T-helper 2 cell treated with Interferon-gamma antibody and Interleukin-4, amounts not matched to agents 100 ng/mL and 5 ng/mL, for 36 hours (primary cell): ENCODE measurements at regions not wholly inside any gene's neighbourhood (a gene's known extent, or its start where the extent isn't known, plus 50 kb on each side); places are given as distances from the start of the nearest gene placed in this dataset.

Source experiments
- intact Hi-C: fragments of 100-400 bp; cut with micrococcal nuclease; formaldehyde crosslinking; loops from one replicate; pipeline ENCODE4 v1.15.1; 2023

DNA sequence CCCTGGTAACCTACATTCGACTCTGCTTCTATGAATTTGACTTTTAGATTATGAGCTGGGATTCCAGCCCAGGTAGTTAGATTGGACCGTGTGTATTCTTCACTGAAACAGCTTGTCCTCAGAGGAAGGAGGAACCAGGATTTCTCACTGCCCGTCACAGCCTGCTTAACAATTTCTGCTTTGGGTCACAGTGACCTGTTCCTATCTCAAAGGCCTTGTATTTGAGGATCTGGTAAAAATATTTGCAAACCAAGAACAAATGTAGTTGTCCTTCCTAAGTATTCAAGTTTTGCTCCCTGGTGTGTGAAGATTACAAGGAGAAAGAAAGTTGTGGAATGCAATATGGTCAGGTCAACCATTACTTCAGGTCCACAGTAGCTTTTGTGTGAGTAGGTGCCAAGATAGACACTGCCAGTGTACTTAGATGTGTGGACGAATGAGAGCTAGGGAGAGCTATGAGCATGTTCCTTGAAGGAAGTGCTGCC lies 55.1 kb downstream of the KIF4B start:
- intact Hi-C loops: no loop called here

DNA sequence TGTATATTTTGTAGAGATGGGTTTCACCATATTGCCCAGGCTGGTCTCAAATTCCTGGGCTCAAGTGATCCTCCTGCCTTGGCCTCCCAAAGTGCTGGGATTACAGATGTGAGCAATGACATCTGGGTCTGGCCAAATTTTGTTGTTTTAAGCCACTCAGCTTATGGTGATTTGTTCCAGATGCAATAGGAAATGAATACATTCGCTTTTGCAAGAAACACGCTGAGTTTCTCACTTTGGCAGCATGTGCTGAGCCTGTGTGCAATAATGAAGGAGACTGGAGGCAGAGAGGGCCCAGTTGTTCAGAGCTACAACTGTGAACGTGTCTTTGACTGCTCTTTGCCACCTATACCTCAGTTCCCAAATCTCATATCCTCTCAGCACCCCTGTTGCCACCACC lies 56.4 kb downstream of the KIF4B start:
- intact Hi-C loops: no loop called here

DNA sequence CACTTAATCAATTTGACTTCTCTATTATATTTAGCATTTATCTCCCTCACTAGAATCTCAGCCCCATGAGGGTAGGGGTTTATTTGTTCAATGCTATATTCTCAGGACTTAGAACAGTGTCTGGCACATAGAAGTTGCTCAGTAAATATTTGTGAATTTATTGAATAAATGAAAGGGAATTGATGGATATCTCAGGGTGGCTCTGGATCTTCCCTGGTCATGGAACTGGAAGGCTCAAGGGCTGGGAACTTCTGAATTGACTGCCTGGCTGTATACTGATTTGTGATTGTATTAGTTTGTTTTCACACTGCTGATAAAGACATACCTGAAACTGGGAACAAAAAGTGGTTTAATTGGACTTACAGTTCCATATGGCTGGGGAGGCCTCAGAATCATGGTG lies 57.2 kb downstream of the KIF4B start:
- intact Hi-C loops: no loop called here

DNA sequence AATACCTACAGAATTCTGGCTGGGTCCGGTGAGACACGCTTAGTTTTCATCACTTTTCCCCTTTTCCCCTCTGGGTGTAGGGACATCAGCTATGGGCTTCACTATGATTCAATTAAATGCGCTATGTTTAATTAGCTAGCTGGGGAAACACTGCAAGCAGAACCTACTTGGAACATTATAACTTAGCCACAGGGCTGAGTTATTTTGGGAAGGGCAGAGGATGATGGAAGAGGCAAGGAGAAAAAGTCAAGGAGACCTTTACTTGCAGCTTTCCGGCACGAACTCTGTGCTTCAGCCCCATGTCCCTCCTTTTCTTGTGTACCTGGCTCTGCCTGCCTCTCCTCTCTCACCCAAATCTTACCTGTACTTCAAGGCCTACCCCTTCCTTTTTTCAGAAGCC lies 62.8 kb downstream of the KIF4B start:
- intact Hi-C loops: no loop called here

DNA sequence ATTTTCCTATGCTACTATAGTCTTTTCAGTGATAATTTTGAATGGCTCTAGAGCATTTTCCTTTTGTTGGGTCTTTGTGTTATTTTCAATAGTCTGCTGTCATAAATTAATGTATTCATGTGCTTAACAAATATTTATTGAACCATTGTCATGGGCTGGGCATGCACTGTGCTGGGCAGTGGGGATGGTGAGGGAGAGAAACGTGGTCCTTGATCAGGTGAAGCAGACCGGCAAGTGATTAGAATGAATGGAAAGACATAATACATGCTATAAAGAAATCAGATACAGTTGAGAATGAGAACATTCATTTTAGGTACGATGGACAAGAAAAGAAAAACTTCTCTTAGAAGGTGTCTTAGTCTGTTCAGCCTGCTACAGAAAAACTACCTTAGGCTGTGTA lies 66.1 kb downstream of the KIF4B start:
- intact Hi-C loops: no loop called here

DNA sequence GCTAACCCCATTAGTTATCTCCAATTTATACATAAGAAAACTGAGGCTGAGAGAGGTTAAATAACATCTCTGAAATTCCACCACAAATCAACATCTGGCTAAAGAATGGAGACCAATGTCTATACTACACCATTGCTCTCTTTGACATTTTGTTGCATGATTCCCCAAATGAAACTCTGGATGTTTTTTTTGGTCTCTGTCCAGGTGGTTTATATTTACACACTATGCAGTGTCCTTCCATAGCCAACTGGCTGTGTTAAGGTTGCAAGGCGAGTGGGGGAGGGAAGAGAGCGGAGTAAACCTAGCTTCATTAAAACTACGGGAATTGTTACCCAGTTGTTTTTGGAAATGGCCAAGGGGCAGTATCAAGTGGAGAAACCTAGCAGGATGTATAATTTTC lies 67.2 kb downstream of the KIF4B start:
- intact Hi-C loops: no loop called here

DNA sequence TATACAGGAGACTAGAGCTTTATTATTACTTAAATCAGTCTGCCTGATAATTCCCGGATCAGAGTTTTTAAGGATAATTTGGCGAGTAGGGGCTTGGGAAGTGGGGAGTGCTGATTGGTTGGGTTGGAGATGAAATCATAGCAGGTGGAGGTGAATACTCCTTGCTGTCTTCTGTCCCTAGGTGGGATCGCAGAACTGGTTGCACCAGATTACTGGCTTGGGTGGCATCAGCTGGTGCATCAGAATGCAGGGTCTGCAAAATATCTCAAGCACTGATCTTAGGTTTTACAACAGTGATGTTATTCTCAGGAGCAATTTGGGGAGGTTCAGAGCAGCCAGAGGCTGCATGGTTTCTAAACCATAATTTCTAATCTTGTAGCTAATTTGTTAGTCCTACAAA lies 68.1 kb downstream of the KIF4B start:
- intact Hi-C loops: no loop called here

DNA sequence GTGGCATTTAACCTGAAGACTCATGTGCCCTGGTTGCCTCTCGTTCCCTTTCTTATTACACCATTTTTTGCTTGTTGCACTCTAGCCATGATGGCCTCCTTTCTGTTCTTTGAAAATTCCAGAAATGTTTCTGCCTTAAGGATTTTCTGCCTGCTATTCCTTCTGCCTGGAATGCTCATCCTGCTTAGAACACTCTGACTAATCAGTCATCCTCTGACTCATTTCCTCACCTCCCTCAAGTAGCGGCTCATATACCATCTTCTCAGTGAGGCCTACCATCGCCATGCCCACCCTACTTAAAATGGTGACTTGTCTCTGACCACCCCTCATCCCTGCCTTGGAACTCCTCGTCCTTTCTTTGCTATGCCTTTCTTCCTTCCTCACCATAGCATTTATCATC lies 68.8 kb downstream of the KIF4B start:
- intact Hi-C loops: no loop called here

DNA sequence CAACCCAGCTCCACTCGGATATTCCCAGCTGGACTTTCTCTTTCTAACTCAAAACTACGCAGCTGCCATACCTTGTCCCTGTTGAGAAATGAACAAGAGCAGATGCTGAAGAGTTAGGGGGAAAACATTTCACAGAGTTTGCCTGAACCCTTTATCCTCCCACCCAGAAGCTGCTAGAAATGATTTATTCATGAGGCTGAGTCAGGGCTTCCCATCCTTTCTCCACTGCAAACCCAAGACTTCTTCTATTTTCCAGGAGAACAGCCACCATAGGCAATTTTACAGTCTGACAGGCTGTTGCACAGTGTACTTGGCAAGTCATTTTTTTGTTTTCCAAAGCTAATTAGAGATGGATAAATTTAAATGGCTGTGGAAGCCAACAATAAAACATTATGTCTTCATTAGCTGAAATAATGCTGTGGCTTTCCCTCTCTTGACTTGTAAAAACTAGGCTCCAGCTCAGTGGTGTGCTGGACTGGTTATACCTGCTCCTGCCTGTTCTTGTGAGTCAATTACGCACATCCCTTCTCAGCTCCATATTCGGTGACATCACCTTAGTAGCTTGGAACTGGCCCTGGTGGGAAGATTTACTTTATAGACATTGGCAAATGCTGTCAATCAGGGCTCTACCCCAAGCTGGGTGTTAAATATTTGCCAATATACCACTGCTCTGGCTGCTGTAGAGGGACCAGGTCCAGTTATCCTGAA lies 71.9 kb downstream of the KIF4B start:
- intact Hi-C loops: no loop called here

DNA sequence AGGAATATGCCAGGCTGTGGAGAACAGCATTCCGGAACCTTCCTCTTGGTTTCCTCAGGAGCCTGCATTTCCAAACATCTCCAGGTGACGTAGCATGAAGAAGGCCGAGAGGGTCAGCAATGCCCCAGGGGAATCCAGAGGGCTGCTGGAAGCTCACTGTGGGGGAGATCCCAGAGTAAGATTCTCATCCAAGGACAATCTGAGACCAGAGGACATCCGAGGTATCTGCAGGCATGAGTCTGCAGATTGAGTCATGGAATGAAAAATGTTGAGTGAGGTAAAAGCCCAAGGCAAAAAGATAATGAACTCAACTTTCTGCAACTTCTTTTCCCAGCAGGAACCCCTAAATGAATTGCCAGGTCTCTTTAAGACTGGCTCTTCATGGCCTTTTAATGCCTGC lies 73.5 kb downstream of the KIF4B start:
- intact Hi-C loops: no loop called here

DNA sequence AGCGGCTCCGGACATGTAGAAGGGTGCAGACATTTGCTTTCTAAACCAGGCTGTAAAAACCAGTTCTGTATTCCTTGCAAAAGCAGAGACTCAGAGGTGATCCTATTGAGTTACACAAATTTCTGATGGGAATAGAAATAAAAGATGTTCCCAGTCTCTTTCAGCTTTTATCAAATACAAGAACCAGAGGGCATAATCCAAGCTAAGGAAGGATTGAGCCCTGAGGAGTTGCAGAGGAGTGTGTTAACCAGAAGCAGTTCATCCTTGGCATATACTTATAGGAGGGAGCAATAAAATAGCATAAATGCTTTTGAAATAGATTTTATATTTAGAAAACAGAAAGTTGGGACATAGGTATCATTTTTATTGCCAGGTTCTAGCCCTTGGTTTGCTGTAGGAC lies 75.3 kb downstream of the KIF4B start:
- intact Hi-C loops: no loop called here

DNA sequence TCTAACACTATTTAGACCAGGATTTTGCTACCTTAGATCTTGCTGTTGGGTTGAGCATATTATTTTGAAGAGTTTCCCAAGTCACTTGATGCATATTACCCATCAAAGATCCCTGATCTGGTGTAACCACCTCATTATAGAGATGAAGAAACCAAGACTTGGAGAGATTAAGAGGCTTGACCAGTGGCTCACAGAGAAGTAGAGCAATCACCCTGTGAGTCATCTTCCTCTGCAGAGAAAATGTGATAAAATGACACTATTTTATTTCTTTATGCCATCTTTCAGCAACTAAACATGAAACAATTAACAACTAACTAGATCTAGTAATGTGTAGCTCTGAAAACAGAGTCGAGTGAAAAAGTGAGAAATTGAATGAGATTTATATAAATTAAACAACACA lies 76.1 kb downstream of the KIF4B start:
- intact Hi-C loops: no loop called here

DNA sequence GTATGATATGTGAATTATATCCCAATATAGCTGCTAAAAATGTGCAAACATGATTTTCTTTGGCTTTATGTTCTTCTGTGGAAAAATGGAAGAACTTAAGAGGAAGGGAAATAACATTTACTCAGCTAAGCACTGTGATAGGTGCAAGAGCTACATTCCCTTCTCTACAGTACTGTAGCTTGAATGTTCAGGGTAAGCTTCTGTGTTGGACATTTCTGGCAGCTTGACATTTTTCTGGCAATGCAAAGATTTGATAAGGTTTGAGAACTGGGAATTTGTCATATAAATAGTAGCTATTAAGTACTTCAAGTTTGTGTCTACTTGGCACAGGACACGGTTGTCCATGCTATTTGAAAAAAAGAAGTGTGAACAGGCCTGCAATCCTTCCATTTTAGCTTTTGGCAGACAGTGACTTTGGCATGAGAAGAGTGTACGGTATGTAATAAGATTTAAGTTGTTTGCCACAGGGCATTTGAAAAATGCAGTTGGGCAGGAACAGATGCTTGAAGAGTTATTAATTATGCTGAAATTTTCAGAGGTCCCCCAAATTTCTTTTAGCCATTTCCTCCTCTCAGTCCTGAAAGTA lies 77.6 kb downstream of the KIF4B start:
- intact Hi-C loops: no loop called here

DNA sequence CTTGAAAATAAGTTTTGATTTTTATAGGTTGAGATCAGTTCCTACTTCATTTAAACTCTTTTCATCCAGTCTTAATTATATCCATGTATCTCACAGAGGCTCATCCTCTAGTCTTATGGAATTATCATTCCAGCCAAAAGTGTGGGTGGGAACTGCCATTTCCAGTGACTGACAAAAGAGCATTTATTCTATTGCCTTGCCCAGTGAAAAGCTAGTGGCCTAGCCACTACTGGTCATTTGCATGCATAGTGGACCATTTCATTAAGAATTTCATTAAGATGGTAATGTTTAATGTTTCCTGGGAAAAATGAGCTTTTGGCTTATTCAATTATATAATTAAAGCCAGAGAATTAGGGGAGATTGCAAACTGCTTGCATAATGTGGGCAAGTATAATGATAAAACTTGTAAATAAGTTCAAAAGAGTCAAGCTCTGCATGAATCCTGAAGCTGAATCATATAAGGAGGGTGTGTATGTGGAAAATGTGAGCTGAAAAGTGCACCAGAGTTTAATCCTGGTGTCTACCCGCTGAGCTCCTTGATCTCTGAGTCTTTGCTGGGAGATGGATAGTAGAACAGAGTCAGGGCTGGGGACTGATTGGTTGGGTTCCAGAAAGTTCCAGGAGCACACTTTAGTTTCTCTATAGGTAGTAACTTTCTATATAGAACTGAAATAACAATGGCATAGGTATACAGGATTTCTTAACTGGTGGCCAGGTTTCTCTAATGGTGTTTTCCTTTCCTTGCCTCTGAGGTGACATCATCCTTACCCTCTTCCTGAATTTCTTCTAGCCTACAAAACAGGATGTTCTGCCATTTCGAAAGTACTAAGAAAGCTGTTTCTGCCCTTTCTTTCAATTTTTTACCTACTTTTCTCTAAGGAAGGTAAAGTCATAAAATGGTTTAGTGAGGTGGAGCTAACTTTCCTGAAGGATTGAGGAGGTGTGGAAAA lies 78.5 kb downstream of the KIF4B start:
- intact Hi-C loops: no loop called here

DNA sequence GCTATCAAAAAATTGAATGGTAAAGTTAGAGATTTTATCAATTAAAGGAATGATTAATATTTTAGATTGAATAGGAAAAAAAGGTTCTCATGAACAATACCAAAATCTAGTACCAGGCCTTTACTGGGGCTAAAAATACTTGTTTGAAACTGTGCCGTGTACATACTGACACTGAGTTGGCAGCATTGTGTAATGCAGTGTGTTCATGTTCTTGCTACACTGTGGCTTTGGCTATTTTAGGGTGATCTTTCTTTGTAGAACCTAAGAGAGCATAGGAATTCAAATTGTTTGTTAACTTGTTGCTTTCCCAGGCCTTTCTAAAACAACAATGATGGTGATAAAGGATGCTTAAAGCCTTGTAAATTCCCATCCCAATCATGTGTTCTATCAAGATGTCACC lies 80.9 kb downstream of the KIF4B start:
- intact Hi-C loops: no loop called here

DNA sequence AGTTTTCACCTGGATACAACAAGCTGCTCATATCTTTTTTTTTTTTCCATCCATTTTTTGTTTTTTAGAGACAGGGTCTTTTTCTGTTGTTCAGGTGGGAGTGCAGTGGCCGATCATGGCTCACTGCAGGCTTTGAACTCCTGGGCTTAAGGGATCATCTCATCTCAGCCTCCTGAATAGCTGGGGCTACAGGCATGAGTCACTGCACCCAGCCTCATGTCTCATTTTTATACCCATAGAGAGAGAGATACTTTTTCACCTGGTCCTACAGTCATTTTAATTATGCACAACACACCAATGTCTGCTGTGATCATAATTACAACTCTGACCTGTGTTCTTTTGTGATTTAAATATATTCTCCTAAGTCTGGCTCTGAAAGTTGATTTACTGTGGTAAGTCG lies 84.4 kb downstream of the KIF4B start:
- intact Hi-C loops: no loop called here

DNA sequence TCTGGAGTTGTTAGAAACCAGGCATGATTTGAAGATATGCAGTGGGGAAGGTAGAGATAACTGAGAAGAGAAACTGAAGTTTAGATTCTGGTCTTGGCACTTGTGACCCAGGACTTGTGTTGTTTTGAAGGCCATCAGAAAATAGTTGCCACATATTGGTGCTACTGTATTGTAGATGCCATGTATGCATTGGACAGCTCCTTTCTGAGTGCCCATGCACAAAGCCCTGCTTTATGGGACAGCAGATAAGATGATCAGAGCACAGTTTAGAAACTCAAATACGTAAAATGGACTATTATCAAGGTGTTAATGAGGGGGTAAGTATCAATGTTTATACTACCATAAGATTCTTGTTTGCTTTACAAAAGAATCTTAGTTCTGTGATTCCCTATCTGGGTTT lies 84.9 kb downstream of the KIF4B start:
- intact Hi-C loops: no loop called here

DNA sequence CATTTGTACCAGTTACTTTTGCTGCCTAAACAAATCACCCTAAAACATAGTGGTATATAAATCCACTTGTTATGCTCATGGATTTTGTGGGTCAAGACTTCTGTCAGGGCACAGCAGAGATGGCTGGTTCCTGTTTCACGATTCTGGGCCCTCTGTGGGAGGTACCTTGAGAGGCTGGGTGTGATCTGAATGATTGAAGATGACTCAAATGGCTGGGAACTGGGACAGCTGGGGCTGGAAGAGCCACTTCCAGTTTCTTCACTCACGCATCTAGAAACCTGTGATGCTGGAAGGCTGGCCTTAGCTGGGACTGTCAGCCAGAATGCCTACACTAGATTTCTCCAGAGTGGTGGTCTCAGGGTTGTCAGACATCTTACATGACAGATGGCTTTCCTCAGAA lies 88.1 kb downstream of the KIF4B start:
- intact Hi-C loops: no loop called here

DNA sequence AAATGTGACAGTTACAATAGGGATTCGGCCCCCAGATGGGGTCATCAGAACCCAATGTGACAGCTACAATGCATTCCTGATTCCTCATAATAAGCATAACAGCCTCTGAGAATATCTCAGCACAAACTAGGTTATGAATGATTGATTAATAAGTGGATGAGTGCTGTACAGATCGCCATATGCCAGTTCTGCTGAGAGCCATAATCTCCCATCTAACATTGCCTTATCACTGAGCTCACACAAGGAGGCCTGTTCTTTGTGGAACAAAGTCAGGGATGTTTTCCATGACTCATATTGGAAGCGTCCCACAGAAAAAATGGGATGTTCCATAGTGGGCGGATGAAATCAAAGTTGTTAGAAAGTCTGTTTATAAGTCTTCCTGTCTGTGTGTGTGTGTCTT lies 89.6 kb downstream of the KIF4B start:
- intact Hi-C loops: no loop called here

DNA sequence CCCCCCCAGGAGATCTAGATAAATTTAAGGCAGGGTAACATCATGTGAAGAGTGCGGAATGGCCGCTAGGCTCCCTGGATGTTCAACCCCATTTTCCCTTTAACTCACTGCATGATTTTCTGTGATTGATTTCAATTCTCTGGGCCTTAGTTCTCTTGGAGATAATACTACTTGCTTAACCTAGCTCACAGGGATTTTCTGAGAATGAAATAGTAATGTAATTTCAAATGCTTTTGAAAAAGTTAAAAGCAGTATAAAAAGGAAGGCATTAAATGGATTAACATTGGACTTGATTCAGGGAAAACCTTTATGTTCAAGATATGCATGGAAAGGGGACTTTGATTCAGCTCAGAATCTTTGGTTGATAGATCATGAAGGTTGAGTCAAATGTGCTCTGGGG lies 90.9 kb downstream of the KIF4B start:
- intact Hi-C loops: no loop called here

DNA sequence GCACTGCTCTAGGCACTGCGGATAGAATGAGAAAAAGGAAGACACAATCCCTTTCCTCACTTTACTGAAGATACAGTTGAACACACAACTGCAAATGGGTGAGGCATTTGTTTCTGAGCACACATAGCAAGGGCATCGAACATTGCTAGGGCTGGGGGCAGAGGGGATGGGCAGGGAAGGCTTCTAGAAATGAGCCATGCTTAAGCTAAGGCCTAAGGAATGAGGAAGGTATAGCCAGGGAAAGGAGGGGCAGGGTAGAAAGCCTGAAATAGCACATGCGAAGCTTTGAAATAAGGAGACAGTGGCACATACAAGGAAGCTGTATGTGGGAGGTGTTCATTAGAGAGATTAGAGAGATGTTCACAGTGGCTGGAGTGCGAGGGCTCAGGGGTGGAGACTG lies 92.7 kb downstream of the KIF4B start:
- intact Hi-C loops: no loop called here

DNA sequence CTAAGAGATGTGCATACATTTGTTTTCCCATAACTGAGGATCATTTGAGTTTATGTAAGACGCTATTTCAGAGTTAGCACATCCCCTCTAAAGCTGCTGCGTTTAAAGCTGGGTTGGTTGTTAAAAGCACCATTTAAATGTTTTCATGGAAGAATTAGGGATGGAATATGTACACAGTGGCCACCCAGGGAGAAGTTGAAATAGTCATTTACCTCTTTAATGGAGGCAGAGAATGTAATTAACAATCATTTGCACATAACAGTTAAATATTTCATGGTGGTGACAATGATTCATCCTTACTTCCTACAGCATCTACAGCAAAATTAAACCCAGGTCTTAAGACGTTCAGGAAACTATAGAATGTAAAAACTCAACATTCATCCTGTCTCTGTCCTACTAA lies 100.3 kb downstream of the KIF4B start:
- intact Hi-C loops: no loop called here
